ENCODE measurements at regions not wholly inside any gene's neighbourhood (a gene's known extent, or its start where the extent isn't known, plus 50 kb on each side); places are given as distances from the start of the nearest gene placed in this dataset.
"Not testable (repeated sequence)": the region's sequence is repeated elsewhere in the genome, so short reads cannot be mapped to it uniquely, and the experiment has no call there.

GRCh38 chr5:99589424-99589823, 660.6 kb upstream of the CHD1 start:
- H3K79me2 ChIP-seq = no peaks in the 10 kb centered on the region
- H2AFZ ChIP-seq = no peak overlapping the region
- H3K4me3 ChIP-seq (ENCODE audit: low read depth, low read length) = no peak overlapping the region
- TF ChIP-seq CTCF (IDR thresholded peaks at IDR 0.05) = no peak
- H3K9ac ChIP-seq = no peak overlapping the region
- no peaks in the 10 kb centered on the region for H3K27me3 ChIP-seq (ENCODE audit: control insufficient read depth, insufficient read depth, low read length)
- no peak overlapping the region for H3K4me2 ChIP-seq (ENCODE audit: low read length)
- no peaks in the 10 kb centered on the region for H3K4me1 ChIP-seq
- H3K27ac ChIP-seq = no peak overlapping the region
- no peaks in the 10 kb centered on the region for H3K36me3 ChIP-seq (ENCODE audit: control insufficient read depth, insufficient read depth, low read length)
- no peaks in the 10 kb centered on the region for H3K9me3 ChIP-seq (ENCODE audit: control insufficient read depth, low read length)

- no peak overlapping the region for H2AFZ ChIP-seq
- H3K9ac ChIP-seq = no peak overlapping the region
- no peaks in the 10 kb centered on the region for H3K9me3 ChIP-seq (ENCODE audit: control insufficient read depth, low read length)
- no peaks in the 10 kb centered on the region for H3K27me3 ChIP-seq (ENCODE audit: control insufficient read depth, insufficient read depth, low read length)
- H3K4me3 ChIP-seq (ENCODE audit: low read depth, low read length) = no peak overlapping the region
- no peaks in the 10 kb centered on the region for H3K79me2 ChIP-seq
- no peaks in the 10 kb centered on the region for H3K4me1 ChIP-seq
- TF ChIP-seq CTCF (IDR thresholded peaks at IDR 0.05) = no peak
- no peak overlapping the region for H3K27ac ChIP-seq
- H3K36me3 ChIP-seq (ENCODE audit: control insufficient read depth, insufficient read depth, low read length) = no peaks in the 10 kb centered on the region
- H3K4me2 ChIP-seq (ENCODE audit: low read length) = no peak overlapping the region
Observed at GRCh38 chr5:99587983-99588382, 659.2 kb upstream of the CHD1 start.

GRCh38 chr5:99586878-99587277, 658.1 kb upstream of the CHD1 start:
- H3K4me2 ChIP-seq (ENCODE audit: low read length) = no peak overlapping the region
- no peaks in the 10 kb centered on the region for H3K9me3 ChIP-seq (ENCODE audit: control insufficient read depth, low read length)
- H3K27ac ChIP-seq = no peak overlapping the region
- H3K4me3 ChIP-seq (ENCODE audit: low read depth, low read length) = no peak overlapping the region
- H3K36me3 ChIP-seq (ENCODE audit: control insufficient read depth, insufficient read depth, low read length) = no peaks in the 10 kb centered on the region
- no peaks in the 10 kb centered on the region for H3K79me2 ChIP-seq
- H2AFZ ChIP-seq = no peak overlapping the region
- TF ChIP-seq CTCF (IDR thresholded peaks at IDR 0.05) = no peak
- H3K9ac ChIP-seq = no peak overlapping the region
- H3K4me1 ChIP-seq = no peaks in the 10 kb centered on the region
- no peaks in the 10 kb centered on the region for H3K27me3 ChIP-seq (ENCODE audit: control insufficient read depth, insufficient read depth, low read length)

GRCh38 chr5:99581204-99581603, 652.4 kb upstream of the CHD1 start:
- not testable (repeated sequence) for H3K27ac ChIP-seq; H3K9ac ChIP-seq; H3K4me1 ChIP-seq; H3K27me3 ChIP-seq (ENCODE audit: control insufficient read depth, insufficient read depth, low read length); H2AFZ ChIP-seq; H3K4me3 ChIP-seq (ENCODE audit: low read depth, low read length); H3K36me3 ChIP-seq (ENCODE audit: control insufficient read depth, insufficient read depth, low read length); H3K9me3 ChIP-seq (ENCODE audit: control insufficient read depth, low read length); H3K79me2 ChIP-seq; H3K4me2 ChIP-seq (ENCODE audit: low read length)

- H3K36me3 ChIP-seq (ENCODE audit: control insufficient read depth, insufficient read depth, low read length); H3K27me3 ChIP-seq (ENCODE audit: control insufficient read depth, insufficient read depth, low read length); H3K27ac ChIP-seq; H3K9me3 ChIP-seq (ENCODE audit: control insufficient read depth, low read length); H3K4me1 ChIP-seq; H2AFZ ChIP-seq; H3K79me2 ChIP-seq; H3K9ac ChIP-seq; H3K4me3 ChIP-seq (ENCODE audit: low read depth, low read length); H3K4me2 ChIP-seq (ENCODE audit: low read length): not testable (repeated sequence)
Observed at GRCh38 chr5:99562937-99563627, 634.3 kb upstream of the CHD1 start.
